ENCODE measurements at regions not wholly inside any gene's neighbourhood (a gene's known extent, or its start where the extent isn't known, plus 50 kb on each side); places are given as distances from the start of the nearest gene placed in this dataset.

GRCh38 chr18:29034113-29034856 lies 857.4 kb upstream of the CDH2 start:
- ATAC-seq = no peak
- no peaks in the 10 kb centered on the region for H3K27me3 Mint-ChIP-seq
- H3K4me1 Mint-ChIP-seq = no peaks in the 10 kb centered on the region
- H3K4me3 Mint-ChIP-seq = no peak overlapping the region
- no peak for DNase-seq
- H3K9me3 Mint-ChIP-seq = peaks cover 1 to 16% of the 10 kb centered on the region in 2 donors
- no peak overlapping the region for H3K27ac Mint-ChIP-seq

GRCh38 chr18:29028560-29028959 lies 851.6 kb upstream of the CDH2 start:
- no peaks in the 10 kb centered on the region for H3K4me1 Mint-ChIP-seq
- no peak overlapping the region for H3K4me3 Mint-ChIP-seq
- no peak overlapping the region for H3K27ac Mint-ChIP-seq
- no peaks in the 10 kb centered on the region for H3K27me3 Mint-ChIP-seq
- ATAC-seq (no peak), DNase-seq (no peak)
- peaks cover 4 to 6% of the 10 kb centered on the region in 2 donors for H3K9me3 Mint-ChIP-seq

- H3K4me1 Mint-ChIP-seq = no peaks in the 10 kb centered on the region
- no peaks in the 10 kb centered on the region for H3K27me3 Mint-ChIP-seq
- ATAC-seq (no peak), DNase-seq (no peak)
- no peak overlapping the region for H3K4me3 Mint-ChIP-seq
- H3K27ac Mint-ChIP-seq = no peak overlapping the region
- peaks cover 10 to 17% of the 10 kb centered on the region in 2 donors for H3K9me3 Mint-ChIP-seq
Measured at GRCh38 chr18:29018976-29019375, 842.0 kb upstream of the CDH2 start.

GRCh38 chr18:29012883-29013465 lies 836.0 kb upstream of the CDH2 start:
- H3K27ac Mint-ChIP-seq = no peak overlapping the region
- no peaks in the 10 kb centered on the region for H3K27me3 Mint-ChIP-seq
- ATAC-seq (no peak), DNase-seq (no peak)
- H3K4me1 Mint-ChIP-seq = no peaks in the 10 kb centered on the region
- no peak overlapping the region for H3K4me3 Mint-ChIP-seq
- peaks cover 10 to 12% of the 10 kb centered on the region in 2 donors for H3K9me3 Mint-ChIP-seq

- Mint-ChIP-seq H3K27ac (no peak overlapping the region), H3K4me1 (no peaks in the 10 kb centered on the region), H3K9me3 (peaks cover 12 to 13% of the 10 kb centered on the region in 2 donors), H3K4me3 (no peak overlapping the region), H3K27me3 (no peaks in the 10 kb centered on the region)
- ATAC-seq = no peak
- no peak for DNase-seq
Measured at GRCh38 chr18:29012364-29012763, 835.4 kb upstream of the CDH2 start.

- no peak overlapping the region for H3K27ac Mint-ChIP-seq
- peaks cover 6 to 14% of the 10 kb centered on the region in 2 donors for H3K9me3 Mint-ChIP-seq
- H3K27me3 Mint-ChIP-seq = no peaks in the 10 kb centered on the region
- DNase-seq (no peak), ATAC-seq (no peak)
- no peak overlapping the region for H3K4me3 Mint-ChIP-seq
- no peaks in the 10 kb centered on the region for H3K4me1 Mint-ChIP-seq
Measured at GRCh38 chr18:29009250-29009803, 832.4 kb upstream of the CDH2 start.

- Mint-ChIP-seq H3K4me3 (no peak overlapping the region), H3K27ac (no peak overlapping the region), H3K4me1 (no peaks in the 10 kb centered on the region), H3K9me3 (peaks cover 6 to 8% of the 10 kb centered on the region in 2 donors), H3K27me3 (no peaks in the 10 kb centered on the region)
- DNase-seq (no peak), ATAC-seq (no peak)
Measured at GRCh38 chr18:29008809-29009208, 831.9 kb upstream of the CDH2 start.

- Mint-ChIP-seq H3K4me3 (no peak overlapping the region), H3K4me1 (no peaks in the 10 kb centered on the region), H3K27me3 (no peaks in the 10 kb centered on the region), H3K27ac (no peak overlapping the region), H3K9me3 (peaks cover 6 to 8% of the 10 kb centered on the region in 2 donors)
- ATAC-seq (no peak), DNase-seq (no peak)
Measured at GRCh38 chr18:29007986-29008654, 831.2 kb upstream of the CDH2 start.

GRCh38 chr18:29004921-29005320 lies 828.0 kb upstream of the CDH2 start:
- no peaks in the 10 kb centered on the region for H3K27me3 Mint-ChIP-seq
- no peak overlapping the region for H3K27ac Mint-ChIP-seq
- H3K4me3 Mint-ChIP-seq = no peak overlapping the region
- no peak for ATAC-seq
- H3K9me3 Mint-ChIP-seq = peaks cover 10 to 18% of the 10 kb centered on the region in 2 donors
- no peak for DNase-seq
- H3K4me1 Mint-ChIP-seq = no peaks in the 10 kb centered on the region

- no peak overlapping the region for H3K27ac Mint-ChIP-seq
- ATAC-seq = no peak
- no peak for DNase-seq
- H3K27me3 Mint-ChIP-seq = no peaks in the 10 kb centered on the region
- no peak overlapping the region for H3K4me3 Mint-ChIP-seq
- no peaks in the 10 kb centered on the region for H3K4me1 Mint-ChIP-seq
- peaks cover 13 to 18% of the 10 kb centered on the region in 2 donors for H3K9me3 Mint-ChIP-seq
Measured at GRCh38 chr18:29003194-29003593, 826.3 kb upstream of the CDH2 start.

GRCh38 chr18:29002747-29003146 lies 825.8 kb upstream of the CDH2 start:
- ATAC-seq (no peak), DNase-seq (no peak)
- Mint-ChIP-seq H3K27ac (no peak overlapping the region), H3K27me3 (no peaks in the 10 kb centered on the region), H3K9me3 (peaks cover 13 to 14% of the 10 kb centered on the region in 2 donors), H3K4me3 (no peak overlapping the region), H3K4me1 (no peaks in the 10 kb centered on the region)

GRCh38 chr18:28999726-29000125 lies 822.8 kb upstream of the CDH2 start:
- Mint-ChIP-seq H3K4me3 (no peak overlapping the region), H3K27me3 (no peaks in the 10 kb centered on the region), H3K27ac (no peak overlapping the region), H3K9me3 (peaks cover 9 to 21% of the 10 kb centered on the region in 2 donors), H3K4me1 (no peaks in the 10 kb centered on the region)
- DNase-seq = no peak
- no peak for ATAC-seq

- Mint-ChIP-seq H3K4me1 (no peaks in the 10 kb centered on the region), H3K27ac (no peak overlapping the region)
- ATAC-seq = no peak
Measured at GRCh38 chr18:28995319-28995718, 818.4 kb upstream of the CDH2 start.

GRCh38 chr18:28984731-28985130 lies 807.8 kb upstream of the CDH2 start:
- Mint-ChIP-seq H3K9me3 (peaks cover 8 to 9% of the 10 kb centered on the region in 2 donors), H3K4me1 (no peaks in the 10 kb centered on the region), H3K4me3 (no peak overlapping the region), H3K27ac (no peak overlapping the region), H3K27me3 (no peaks in the 10 kb centered on the region)
- DNase-seq = no peak
- ATAC-seq = no peak

More at GRCh38 chr18:28995319-28995718, 818.4 kb upstream of the CDH2 start:
- peaks cover 7 to 13% of the 10 kb centered on the region in 2 donors for H3K9me3 Mint-ChIP-seq
- no peaks in the 10 kb centered on the region for H3K27me3 Mint-ChIP-seq
- no peak overlapping the region for H3K4me3 Mint-ChIP-seq
- no peak for DNase-seq

GRCh38 chr18:28974504-28974903 lies 797.6 kb upstream of the CDH2 start:
- Mint-ChIP-seq H3K9me3 (peaks cover 19 to 23% of the 10 kb centered on the region in 2 donors), H3K4me1 (no peaks in the 10 kb centered on the region), H3K27ac (no peak overlapping the region), H3K4me3 (no peak overlapping the region), H3K27me3 (no peaks in the 10 kb centered on the region)
- DNase-seq (no peak), ATAC-seq (no peak)

GRCh38 chr18:28973324-28973723 lies 796.4 kb upstream of the CDH2 start:
- Mint-ChIP-seq H3K27ac (no peak overlapping the region), H3K9me3 (peaks cover 19 to 25% of the 10 kb centered on the region in 2 donors), H3K4me1 (no peaks in the 10 kb centered on the region), H3K4me3 (no peak overlapping the region), H3K27me3 (no peaks in the 10 kb centered on the region)
- no peak for DNase-seq
- ATAC-seq = no peak
